SU-DHL-6 (cell line): ENCODE measurements at regions not wholly inside any gene's neighbourhood (a gene's known extent, or its start where the extent isn't known, plus 50 kb on each side); places are given as distances from the start of the nearest gene placed in this dataset.

Experiments
- CTCF ChIP-seq: fragments of 200-600 bp; sonication (generic); IDR thresholded peaks from one replicate; pipeline ENCODE4 v1.5.1; 2017; ENCODE audit warnings: antibody characterized with exemption, mild to moderate bottlenecking, low read length, moderate library complexity; ENCODE audit not compliant: insufficient read depth, poor library complexity, severe bottlenecking
- EZH2phosphoT487 ChIP-seq: fragments of 200-600 bp; sonication (generic), shearing (Covaris generic); conservative IDR thresholded peaks from 2 replicates; pipeline ENCODE4 v1.6.1; 2018; ENCODE audit warnings: mild to moderate bottlenecking, antibody characterized with exemption, low read length, moderate library complexity, mixed read lengths

GRCh38 chr18:28875059-28875458 lies 698.1 kb upstream of the CDH2 start:
- TF ChIP-seq CTCF (no peak), EZH2phosphoT487 (no peak)
